ENCODE measurements at regions not wholly inside any gene's neighbourhood (a gene's known extent, or its start where the extent isn't known, plus 50 kb on each side); places are given as distances from the start of the nearest gene placed in this dataset.

DNA sequence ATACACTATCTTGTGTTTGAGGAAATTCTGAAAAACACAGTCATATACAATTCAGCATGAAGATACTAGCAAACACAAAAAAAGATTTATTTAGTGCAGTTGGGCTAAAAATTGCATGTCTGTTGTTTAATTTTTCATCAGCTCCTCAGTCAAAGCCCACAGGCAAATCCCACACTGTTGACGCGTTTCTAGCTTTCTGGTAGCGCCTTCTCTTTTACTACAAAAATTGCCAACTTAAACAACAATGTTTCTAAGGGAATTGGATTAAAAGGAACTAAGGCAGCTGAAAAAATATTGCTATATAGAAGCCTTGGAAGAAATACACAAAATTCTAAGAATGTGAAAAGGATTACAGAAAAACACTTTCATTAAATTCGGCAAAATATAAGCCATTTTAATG, 196.7 kb upstream of the P2RY1 start:
- DNase-seq (no peak), ATAC-seq (ENCODE audit: insufficient read depth, low read depth) (no peak)
- Histone ChIP-seq H3K36me3 (ENCODE audit: insufficient read depth, low read length) (no peaks in the 10 kb centered on the region), H3K9me3 (ENCODE audit: insufficient read depth, low read length, severe bottlenecking) (no peaks in the 10 kb centered on the region), H3K9ac (ENCODE audit: low read depth, low read length) (no peak overlapping the region), H3K27me3 (ENCODE audit: insufficient read depth, low read length, poor library complexity) (peaks cover 6% of the 10 kb centered on the region), H2AFZ (ENCODE audit: low read depth, low read length) (no peak overlapping the region), H3K4me2 (ENCODE audit: insufficient read depth, low read length) (no peak overlapping the region), H3K27ac (ENCODE audit: low read length) (no peak overlapping the region), H4K20me1 (ENCODE audit: insufficient read depth, low read length) (no peaks in the 10 kb centered on the region), H3K4me3 (ENCODE audit: low read depth in 1 of 2, low read length in 2 of 2) (no peak overlapping the region), H3K4me1 (ENCODE audit: insufficient read depth, low read length) (no peaks in the 10 kb centered on the region), H3K79me2 (ENCODE audit: insufficient read depth, low read length) (no peaks in the 10 kb centered on the region)
- TF ChIP-seq EZH2 (IDR thresholded peaks at IDR 0.05; ENCODE audit: borderline replicate concordance, low read depth, low read length, severe bottlenecking), result no peak
- TF ChIP-seq, protein P1, sequence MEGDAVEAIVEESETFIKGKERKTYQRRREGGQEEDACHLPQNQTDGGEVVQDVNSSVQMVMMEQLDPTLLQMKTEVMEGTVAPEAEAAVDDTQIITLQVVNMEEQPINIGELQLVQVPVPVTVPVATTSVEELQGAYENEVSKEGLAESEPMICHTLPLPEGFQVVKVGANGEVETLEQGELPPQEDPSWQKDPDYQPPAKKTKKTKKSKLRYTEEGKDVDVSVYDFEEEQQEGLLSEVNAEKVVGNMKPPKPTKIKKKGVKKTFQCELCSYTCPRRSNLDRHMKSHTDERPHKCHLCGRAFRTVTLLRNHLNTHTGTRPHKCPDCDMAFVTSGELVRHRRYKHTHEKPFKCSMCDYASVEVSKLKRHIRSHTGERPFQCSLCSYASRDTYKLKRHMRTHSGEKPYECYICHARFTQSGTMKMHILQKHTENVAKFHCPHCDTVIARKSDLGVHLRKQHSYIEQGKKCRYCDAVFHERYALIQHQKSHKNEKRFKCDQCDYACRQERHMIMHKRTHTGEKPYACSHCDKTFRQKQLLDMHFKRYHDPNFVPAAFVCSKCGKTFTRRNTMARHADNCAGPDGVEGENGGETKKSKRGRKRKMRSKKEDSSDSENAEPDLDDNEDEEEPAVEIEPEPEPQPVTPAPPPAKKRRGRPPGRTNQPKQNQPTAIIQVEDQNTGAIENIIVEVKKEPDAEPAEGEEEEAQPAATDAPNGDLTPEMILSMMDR (IDR thresholded peaks at IDR 0.05; ENCODE audit: borderline replicate concordance, extremely low read depth, low read length, poor library complexity, severe bottlenecking), result no peak

DNA sequence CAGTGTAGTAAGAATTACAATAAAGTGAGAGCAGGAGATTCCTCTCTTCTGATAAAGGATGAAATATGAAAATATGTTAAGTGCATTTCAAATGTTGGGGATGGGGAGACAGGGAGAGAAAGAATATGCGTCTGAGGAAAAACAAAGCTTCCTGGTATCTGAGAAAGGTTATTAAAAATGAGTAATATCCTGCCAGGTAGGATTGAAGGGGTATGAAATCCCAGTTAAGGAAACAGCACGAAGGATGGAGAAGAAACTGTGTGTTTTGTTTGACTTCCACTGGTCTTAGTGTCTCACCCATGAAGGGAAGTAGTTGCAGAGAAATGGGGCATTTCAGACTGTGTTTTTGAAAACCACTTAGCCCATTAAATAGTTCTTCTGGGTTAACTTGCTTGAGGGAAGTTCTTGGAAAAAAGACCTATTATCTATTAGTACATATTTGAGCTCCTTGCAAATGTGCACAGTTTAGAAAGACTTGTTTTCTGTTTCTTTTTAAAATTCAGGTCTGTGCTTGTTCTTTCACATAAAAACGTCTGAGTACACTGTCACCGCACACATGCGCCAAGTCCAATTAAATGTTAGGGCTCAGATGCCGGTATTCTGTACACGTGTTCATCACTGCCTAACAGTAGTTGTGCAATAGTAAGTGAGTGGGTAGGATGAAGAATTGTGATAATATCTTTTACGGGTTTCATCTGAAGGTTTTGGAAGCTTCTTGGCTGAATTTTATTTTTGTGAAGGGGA, 196.1 kb upstream of the P2RY1 start:
- Histone ChIP-seq H3K4me2 (ENCODE audit: insufficient read depth, low read length) (no peak overlapping the region), H4K20me1 (ENCODE audit: insufficient read depth, low read length) (no peaks in the 10 kb centered on the region), H3K9me3 (ENCODE audit: insufficient read depth, low read length, severe bottlenecking) (no peaks in the 10 kb centered on the region), H2AFZ (ENCODE audit: low read depth, low read length) (no peak overlapping the region), H3K79me2 (ENCODE audit: insufficient read depth, low read length) (no peaks in the 10 kb centered on the region), H3K4me1 (ENCODE audit: insufficient read depth, low read length) (no peaks in the 10 kb centered on the region), H3K4me3 (ENCODE audit: low read depth in 1 of 2, low read length in 2 of 2) (no peak overlapping the region), H3K9ac (ENCODE audit: low read depth, low read length) (no peak overlapping the region), H3K27me3 (ENCODE audit: insufficient read depth, low read length, poor library complexity) (peaks cover 6% of the 10 kb centered on the region), H3K36me3 (ENCODE audit: insufficient read depth, low read length) (no peaks in the 10 kb centered on the region), H3K27ac (ENCODE audit: low read length) (no peak overlapping the region)
- DNase-seq, result no peak
- TF ChIP-seq, protein P1 (IDR thresholded peaks at IDR 0.05; ENCODE audit: borderline replicate concordance, extremely low read depth, low read length, poor library complexity, severe bottlenecking), result no peak
- TF ChIP-seq EZH2 (IDR thresholded peaks at IDR 0.05; ENCODE audit: borderline replicate concordance, low read depth, low read length, severe bottlenecking), result no peak
- no peak for ATAC-seq (ENCODE audit: insufficient read depth, low read depth)

DNA sequence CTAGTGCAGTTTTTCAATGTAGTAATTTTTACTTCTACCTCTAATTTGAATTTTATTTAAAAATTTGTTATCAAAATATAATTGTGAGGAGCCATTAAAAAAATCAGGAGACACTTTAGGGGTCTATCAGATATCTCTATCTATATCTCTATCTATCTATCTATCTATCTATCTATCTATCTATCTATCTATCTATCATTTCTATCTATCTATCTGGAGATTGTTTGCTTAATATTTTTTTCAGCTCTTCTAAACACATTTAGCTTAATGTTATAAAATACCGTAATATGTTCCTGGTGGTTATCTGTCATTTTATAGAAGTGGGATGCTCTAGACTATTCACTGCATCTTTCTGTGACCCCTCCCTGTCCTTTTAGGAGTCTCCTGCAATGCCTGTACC, 193.7 kb upstream of the P2RY1 start:
- ATAC-seq (ENCODE audit: insufficient read depth, low read depth) (no peak), DNase-seq (no peak)
- H3K79me2 ChIP-seq (ENCODE audit: insufficient read depth, low read length), result no peaks in the 10 kb centered on the region
- no peaks in the 10 kb centered on the region for H3K4me1 ChIP-seq (ENCODE audit: insufficient read depth, low read length)
- no peak overlapping the region for H3K27ac ChIP-seq (ENCODE audit: low read length)
- no peaks in the 10 kb centered on the region for H3K36me3 ChIP-seq (ENCODE audit: insufficient read depth, low read length)
- no peaks in the 10 kb centered on the region for H4K20me1 ChIP-seq (ENCODE audit: insufficient read depth, low read length)
- TF ChIP-seq, protein P1 (IDR thresholded peaks at IDR 0.05; ENCODE audit: borderline replicate concordance, extremely low read depth, low read length, poor library complexity, severe bottlenecking), result no peak
- TF ChIP-seq EZH2 (IDR thresholded peaks at IDR 0.05; ENCODE audit: borderline replicate concordance, low read depth, low read length, severe bottlenecking), result no peak
- no peak overlapping the region for H2AFZ ChIP-seq (ENCODE audit: low read depth, low read length)
- peaks cover 6% of the 10 kb centered on the region for H3K27me3 ChIP-seq (ENCODE audit: insufficient read depth, low read length, poor library complexity)
- H3K4me2 ChIP-seq (ENCODE audit: insufficient read depth, low read length), result no peak overlapping the region
- H3K9me3 ChIP-seq (ENCODE audit: insufficient read depth, low read length, severe bottlenecking), result peaks cover 2% of the 10 kb centered on the region
- H3K4me3 ChIP-seq (ENCODE audit: low read depth in 1 of 2, low read length in 2 of 2), result no peak overlapping the region
- H3K9ac ChIP-seq (ENCODE audit: low read depth, low read length), result no peak overlapping the region

Data from DND-41 (cell line).